DND-41 (cell line): ENCODE measurements at regions not wholly inside any gene's neighbourhood (a gene's known extent, or its start where the extent isn't known, plus 50 kb on each side); places are given as distances from the start of the nearest gene placed in this dataset.

ENCODE experiments used
- EZH2 ChIP-seq: IDR thresholded peaks from 3 replicates; pipeline ENCODE4 v1.6.1; 2012; ENCODE audit warnings: borderline replicate concordance, low read depth, mild to moderate bottlenecking, moderate library complexity, low read length, inconsistent platforms; ENCODE audit not compliant: severe bottlenecking
- TF ChIP-seq, protein P1 (sequence below): IDR thresholded peaks from 2 replicates; pipeline ENCODE4 v1.5.1; 2012; ENCODE audit warnings: borderline replicate concordance, low read length, moderate library complexity, mild to moderate bottlenecking; ENCODE audit not compliant: poor library complexity, severe bottlenecking; ENCODE audit errors: extremely low read depth

DNA sequence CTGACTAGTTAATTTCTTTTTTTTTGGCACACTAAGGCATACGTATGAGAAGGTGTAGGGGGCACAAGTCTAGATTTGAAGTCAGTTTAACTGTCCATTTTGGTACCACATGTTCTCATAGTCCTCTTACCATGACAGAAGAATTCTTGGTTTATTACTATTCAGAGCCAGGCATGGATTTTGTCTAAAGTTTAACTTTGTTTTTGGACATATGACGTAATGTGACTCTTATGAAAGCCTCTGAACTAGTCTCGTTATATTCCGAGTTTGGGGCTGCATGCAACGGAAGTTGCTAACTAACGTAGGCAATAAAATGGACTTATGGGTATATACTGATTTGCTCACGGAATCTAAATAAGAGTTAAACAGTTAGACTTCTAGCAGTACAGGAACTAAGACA lies 62.9 kb downstream of the MSTN start:
- TF ChIP-seq, protein P1, sequence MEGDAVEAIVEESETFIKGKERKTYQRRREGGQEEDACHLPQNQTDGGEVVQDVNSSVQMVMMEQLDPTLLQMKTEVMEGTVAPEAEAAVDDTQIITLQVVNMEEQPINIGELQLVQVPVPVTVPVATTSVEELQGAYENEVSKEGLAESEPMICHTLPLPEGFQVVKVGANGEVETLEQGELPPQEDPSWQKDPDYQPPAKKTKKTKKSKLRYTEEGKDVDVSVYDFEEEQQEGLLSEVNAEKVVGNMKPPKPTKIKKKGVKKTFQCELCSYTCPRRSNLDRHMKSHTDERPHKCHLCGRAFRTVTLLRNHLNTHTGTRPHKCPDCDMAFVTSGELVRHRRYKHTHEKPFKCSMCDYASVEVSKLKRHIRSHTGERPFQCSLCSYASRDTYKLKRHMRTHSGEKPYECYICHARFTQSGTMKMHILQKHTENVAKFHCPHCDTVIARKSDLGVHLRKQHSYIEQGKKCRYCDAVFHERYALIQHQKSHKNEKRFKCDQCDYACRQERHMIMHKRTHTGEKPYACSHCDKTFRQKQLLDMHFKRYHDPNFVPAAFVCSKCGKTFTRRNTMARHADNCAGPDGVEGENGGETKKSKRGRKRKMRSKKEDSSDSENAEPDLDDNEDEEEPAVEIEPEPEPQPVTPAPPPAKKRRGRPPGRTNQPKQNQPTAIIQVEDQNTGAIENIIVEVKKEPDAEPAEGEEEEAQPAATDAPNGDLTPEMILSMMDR: no peak
- TF ChIP-seq EZH2: no peak
